ENCODE measurements at regions not wholly inside any gene's neighbourhood (a gene's known extent, or its start where the extent isn't known, plus 50 kb on each side); places are given as distances from the start of the nearest gene placed in this dataset.

- Histone ChIP-seq H3K36me3 (no peaks in the 10 kb centered on the region), H3K4me3 (ENCODE audit: low read depth in 1 of 2, low read length in 1 of 2) (no peak overlapping the region), H3K4me1 (ENCODE audit: control insufficient read depth in 1 of 2, insufficient read depth in 1 of 2, low read depth in 1 of 2, low read length in 1 of 2) (no peaks in the 10 kb centered on the region), H3K27ac (no peak overlapping the region), H3K9me3 (no peaks in the 10 kb centered on the region), H3K27me3 (no peaks in the 10 kb centered on the region)
- TF ChIP-seq CTCF (IDR thresholded peaks at IDR 0.05): no peak
These were observed 180.0 kb upstream of the IL12B start for GRCh38 chr5:159510282-159510681.

- H3K9me3 ChIP-seq: no peaks in the 10 kb centered on the region
- H3K27me3 ChIP-seq: no peaks in the 10 kb centered on the region
- no peaks in the 10 kb centered on the region for H3K4me1 ChIP-seq (ENCODE audit: control insufficient read depth in 1 of 2, insufficient read depth in 1 of 2, low read depth in 1 of 2, low read length in 1 of 2)
- no peak overlapping the region for H3K27ac ChIP-seq
- no peak for TF ChIP-seq CTCF (IDR thresholded peaks at IDR 0.05)
- H3K4me3 ChIP-seq (ENCODE audit: low read depth in 1 of 2, low read length in 1 of 2): no peak overlapping the region
- no peaks in the 10 kb centered on the region for H3K36me3 ChIP-seq
These were observed 181.3 kb upstream of the IL12B start for GRCh38 chr5:159511570-159511969.

GRCh38 chr5:159512064-159512463, 181.8 kb upstream of the IL12B start:
- Histone ChIP-seq H3K4me3 (ENCODE audit: low read depth in 1 of 2, low read length in 1 of 2) (no peak overlapping the region), H3K4me1 (ENCODE audit: control insufficient read depth in 1 of 2, insufficient read depth in 1 of 2, low read depth in 1 of 2, low read length in 1 of 2) (no peaks in the 10 kb centered on the region), H3K9me3 (no peaks in the 10 kb centered on the region), H3K27me3 (no peaks in the 10 kb centered on the region), H3K27ac (no peak overlapping the region), H3K36me3 (no peaks in the 10 kb centered on the region)
- TF ChIP-seq CTCF (IDR thresholded peaks at IDR 0.05): no peak

- no peak overlapping the region for H3K4me3 ChIP-seq (ENCODE audit: low read depth in 1 of 2, low read length in 1 of 2)
- no peaks in the 10 kb centered on the region for H3K4me1 ChIP-seq (ENCODE audit: control insufficient read depth in 1 of 2, insufficient read depth in 1 of 2, low read depth in 1 of 2, low read length in 1 of 2)
- no peaks in the 10 kb centered on the region for H3K36me3 ChIP-seq
- TF ChIP-seq CTCF (IDR thresholded peaks at IDR 0.05): no peak
- no peaks in the 10 kb centered on the region for H3K9me3 ChIP-seq
- peaks cover 1% of the 10 kb centered on the region for H3K27me3 ChIP-seq
- no peak overlapping the region for H3K27ac ChIP-seq
These were observed 184.0 kb upstream of the IL12B start for GRCh38 chr5:159514229-159514810.

GRCh38 chr5:159515197-159515596, 184.9 kb upstream of the IL12B start:
- no peaks in the 10 kb centered on the region for H3K4me1 ChIP-seq (ENCODE audit: control insufficient read depth in 1 of 2, insufficient read depth in 1 of 2, low read depth in 1 of 2, low read length in 1 of 2)
- H3K9me3 ChIP-seq: no peaks in the 10 kb centered on the region
- no peaks in the 10 kb centered on the region for H3K36me3 ChIP-seq
- peaks cover 4% of the 10 kb centered on the region for H3K27me3 ChIP-seq
- no peak overlapping the region for H3K27ac ChIP-seq
- TF ChIP-seq CTCF (IDR thresholded peaks at IDR 0.05): no peak
- H3K4me3 ChIP-seq (ENCODE audit: low read depth in 1 of 2, low read length in 1 of 2): no peak overlapping the region
